NCI-H1105 (cell line): ENCODE measurements at regions not wholly inside any gene's neighbourhood (a gene's known extent, or its start where the extent isn't known, plus 50 kb on each side); places are given as distances from the start of the nearest gene placed in this dataset.
"Not testable (repeated sequence)": the region's sequence is repeated elsewhere in the genome, so short reads cannot be mapped to it uniquely, and the experiment has no call there.

Experiments used
- DNase-seq: peaks from one replicate; lab custom pipeline; 2025; lab: John Stamatoyannopoulos, UW

DNA sequence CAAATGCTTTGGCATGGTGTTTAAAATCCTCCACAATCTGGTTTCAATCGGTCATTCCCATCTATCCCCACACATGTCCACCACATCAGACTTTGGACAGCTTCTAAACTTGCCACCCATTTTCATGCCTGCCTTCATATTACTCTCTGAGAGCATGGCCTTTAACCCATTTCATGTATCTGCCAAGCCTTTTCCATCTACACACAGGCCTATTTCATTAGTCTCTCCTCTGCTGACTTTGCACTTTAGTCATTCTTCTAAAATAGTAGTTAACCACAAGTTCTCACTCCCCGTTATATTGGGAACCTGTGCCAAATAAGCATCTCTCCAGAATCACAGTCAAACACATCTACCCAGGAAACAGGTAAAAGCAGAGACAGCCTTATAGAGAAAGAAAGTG lies 142.2 kb downstream of the MZT1 start:
- no peak for DNase-seq

DNA sequence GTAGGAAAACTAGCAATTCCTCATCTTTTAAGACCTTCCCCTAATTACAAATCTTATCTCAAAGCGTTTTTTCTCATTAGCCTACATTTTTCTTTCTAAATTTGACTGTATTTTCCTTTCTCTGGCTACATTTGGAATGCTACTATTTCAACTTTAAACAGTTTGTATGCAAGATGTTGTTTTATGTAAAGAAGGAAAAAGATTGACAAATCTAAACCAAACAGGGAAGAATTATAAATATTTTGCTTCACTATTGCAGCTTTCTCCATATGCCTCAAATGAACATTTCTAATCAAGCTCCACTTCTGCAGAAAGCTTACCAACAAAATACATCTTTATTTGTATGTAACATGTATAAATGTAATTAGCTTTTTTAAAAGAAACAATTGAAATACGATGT lies 156.2 kb downstream of the MZT1 start:
- DNase-seq, result no peak

DNA sequence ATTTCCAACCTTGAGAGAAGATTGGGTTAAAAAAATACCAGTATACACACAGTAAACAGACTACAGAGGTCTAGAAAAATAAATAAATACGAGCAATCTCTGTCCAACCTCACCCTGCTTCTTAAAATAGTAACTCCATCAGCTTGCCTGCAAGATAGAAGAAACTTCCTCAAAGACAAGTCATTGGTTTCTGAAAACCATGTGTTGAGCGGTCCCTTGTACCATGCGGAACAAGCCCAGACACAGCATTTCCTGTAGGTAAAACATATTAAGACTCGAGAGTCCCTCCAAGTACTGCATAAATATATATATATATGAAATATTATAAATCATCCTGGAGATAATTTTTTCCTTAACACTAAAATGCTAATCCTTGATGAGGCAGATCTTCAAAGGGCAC lies 157.4 kb downstream of the MZT1 start:
- no peak for DNase-seq

DNA sequence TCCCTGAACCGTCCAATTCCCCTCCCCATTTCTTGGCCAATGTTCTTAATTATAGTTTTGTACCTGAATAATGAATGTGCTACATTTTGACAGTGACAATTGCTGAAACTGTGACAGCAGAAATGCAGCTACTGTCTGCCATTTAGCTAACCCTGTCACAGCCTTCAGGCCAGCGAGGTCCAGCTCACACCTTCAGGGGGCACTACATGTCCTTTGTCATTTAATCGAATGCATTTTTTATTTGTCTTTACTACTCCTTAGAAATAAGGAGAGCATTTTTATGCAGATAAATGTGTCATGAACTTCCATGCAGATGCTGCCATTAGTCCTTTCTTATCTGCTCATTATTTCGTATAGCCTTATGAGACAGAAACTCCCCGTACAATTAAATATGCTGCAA lies 159.9 kb downstream of the MZT1 start:
- DNase-seq, result no peak

DNA sequence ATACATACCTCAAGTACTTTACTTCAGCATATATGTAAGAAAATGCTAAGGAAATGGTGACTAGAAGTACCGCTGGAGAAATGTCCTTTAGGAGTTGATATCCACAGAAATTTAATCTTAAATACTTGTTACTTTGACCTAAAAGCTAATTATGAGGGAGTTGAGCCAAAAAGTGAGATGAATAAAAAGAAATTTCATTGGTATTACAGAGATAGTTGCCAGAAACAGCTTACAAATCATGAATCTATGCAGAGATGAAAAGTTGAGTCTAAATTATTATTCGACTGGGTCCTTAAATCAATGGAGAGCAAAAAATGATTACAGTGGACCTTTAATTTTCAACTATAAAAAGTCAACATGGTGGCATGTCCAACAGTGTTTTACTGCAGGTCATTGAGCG lies 160.9 kb downstream of the MZT1 start:
- no peak for DNase-seq

DNA sequence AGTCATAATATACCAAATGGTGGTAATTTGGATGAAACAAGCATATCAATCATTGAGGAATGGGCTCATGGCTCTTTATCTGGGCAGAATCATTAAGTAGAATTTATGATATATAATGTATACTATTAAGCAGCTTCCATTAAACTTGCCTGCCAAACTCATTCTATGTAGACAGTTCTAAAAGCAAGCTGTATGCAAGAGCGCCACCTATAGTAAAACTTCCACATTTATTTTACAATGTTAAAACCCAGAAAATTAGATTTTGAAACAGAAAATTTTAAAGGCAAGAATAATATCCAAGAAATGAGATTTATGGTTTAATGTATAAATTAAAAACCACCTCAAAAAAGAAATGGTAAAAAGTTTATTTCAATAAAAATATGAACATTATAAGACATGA lies 161.5 kb downstream of the MZT1 start:
- no peak for DNase-seq

DNA sequence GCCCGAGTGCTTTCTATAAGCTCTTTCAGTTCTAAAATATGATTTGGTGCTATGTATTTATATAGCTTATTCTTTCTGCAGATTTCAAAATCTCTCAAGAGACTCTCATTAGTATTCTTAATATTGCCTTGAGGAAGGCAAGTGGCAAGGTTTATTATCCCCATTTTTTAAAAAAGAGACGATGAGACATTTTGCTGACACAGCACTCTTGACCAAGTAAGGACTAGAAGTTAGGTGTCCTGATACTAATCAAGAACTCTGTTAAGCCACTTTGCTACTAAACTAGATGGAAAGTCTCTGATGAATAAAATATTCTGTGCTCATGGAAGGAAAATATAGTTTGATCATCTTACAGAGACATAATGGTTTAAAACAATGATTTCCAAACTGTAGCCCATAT lies 164.7 kb downstream of the MZT1 start:
- DNase-seq, result no peak

DNA sequence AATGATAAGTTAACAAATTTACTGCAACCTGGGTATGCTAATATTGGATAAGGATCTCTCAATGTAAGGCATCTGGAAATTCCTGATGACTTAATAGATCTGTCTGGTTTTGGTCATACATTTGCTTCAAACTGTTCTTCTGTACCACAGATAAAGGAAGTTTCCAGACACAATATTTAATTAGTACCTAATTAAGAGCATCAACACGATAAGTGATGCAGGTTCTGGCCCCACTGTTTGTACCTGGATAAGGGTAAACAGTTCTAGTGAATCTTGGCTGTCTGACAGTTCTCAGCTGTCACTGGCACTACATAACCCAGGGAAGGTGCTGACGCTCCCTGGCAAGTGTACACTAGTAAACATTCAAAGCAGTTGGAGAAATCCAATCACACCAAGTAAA lies 165.6 kb downstream of the MZT1 start:
- DNase-seq, result no peak

DNA sequence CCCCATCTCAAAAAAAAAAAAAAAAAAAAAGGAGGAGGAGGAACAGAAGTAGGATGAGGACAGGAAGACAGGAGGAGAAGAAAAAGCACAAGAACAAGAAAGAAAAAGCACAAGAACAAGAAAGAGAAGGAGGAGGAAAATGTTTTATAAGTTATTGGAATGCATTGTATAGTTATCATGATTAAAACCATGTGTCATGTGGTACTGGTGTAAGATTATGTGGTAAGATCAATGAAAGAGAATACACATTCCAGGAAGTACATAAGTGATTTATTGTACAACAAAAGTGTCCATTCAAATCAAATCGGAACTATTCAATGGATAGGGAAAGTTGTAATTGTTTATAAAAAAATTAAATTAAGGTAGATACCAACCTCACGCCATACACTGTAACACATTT lies 167.7 kb downstream of the MZT1 start:
- no peak for DNase-seq

DNA sequence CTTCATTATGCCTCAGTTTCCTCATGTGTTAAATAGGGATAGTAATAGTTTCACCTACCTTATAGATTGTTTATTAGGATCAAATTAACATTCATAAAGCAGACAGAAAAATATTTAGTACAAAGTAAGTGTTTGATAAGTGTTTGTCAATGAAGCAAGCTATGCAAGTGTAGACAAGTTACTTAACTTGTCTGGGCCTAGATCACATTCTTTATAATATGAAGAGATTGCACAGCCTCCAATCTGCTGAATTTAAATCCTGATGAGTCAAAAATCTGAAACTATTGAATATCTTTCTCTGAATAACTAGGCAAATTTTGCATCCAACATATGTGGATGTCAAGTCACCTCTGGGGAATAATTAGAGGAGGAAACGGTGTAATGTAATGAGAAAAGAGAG lies 170.5 kb downstream of the MZT1 start:
- DNase-seq, result no peak

DNA sequence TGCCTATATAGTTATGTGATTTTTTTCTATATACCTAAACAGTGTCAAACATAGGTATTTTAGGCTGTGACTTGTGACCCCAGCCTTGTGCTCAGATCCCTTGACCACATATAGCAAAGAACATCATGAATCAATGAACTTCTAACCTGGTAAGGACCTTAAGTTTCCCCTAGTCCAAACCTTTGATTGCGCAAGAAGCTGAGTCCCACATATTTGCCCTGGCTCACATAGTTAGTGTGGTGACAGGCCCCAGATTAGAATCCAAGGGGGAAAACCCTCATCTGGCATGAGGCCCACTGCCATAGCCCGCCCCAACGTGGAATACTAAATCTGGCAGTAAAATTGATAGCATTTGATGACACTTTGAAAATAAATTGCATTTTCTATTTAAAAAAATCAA lies 171.8 kb downstream of the MZT1 start:
- no peak for DNase-seq

DNA sequence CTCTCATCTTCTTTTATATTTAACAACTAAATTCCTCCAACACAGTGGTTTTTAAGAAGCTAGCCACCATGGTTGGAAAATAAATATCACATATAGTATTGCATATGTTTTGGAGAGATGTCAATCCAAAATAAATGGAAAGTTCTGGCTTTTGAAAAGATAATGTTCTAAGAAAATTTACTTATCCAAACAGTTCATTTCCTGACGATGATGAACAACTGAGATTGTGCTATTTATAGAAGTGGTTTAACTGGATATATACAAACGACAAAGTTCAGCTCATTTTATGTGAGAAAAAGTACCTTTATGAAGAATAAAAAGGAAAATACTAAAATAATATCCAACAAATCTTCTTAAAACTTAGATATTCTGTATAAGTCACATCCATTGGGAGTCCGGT lies 174.7 kb downstream of the MZT1 start:
- DNase-seq, result no peak

DNA sequence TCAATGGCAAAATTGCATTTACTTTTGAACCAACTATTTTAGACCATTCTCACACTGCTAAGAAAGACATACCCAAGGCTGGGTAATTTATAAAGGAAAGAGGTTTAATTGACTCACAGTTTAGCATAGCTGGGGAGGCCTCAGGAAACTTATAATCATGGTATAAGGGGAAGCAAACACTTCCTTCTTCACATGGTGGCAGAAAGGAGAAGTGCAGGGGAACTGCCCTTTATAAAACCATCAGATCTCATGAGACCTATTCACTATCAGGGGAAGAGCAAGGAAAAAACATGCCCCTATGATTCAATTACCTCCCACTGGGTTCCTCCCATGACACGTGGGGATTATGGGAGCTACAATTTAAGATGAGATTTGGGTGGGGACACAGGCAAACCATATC lies 181.5 kb downstream of the MZT1 start:
- not testable (repeated sequence) for DNase-seq

DNA sequence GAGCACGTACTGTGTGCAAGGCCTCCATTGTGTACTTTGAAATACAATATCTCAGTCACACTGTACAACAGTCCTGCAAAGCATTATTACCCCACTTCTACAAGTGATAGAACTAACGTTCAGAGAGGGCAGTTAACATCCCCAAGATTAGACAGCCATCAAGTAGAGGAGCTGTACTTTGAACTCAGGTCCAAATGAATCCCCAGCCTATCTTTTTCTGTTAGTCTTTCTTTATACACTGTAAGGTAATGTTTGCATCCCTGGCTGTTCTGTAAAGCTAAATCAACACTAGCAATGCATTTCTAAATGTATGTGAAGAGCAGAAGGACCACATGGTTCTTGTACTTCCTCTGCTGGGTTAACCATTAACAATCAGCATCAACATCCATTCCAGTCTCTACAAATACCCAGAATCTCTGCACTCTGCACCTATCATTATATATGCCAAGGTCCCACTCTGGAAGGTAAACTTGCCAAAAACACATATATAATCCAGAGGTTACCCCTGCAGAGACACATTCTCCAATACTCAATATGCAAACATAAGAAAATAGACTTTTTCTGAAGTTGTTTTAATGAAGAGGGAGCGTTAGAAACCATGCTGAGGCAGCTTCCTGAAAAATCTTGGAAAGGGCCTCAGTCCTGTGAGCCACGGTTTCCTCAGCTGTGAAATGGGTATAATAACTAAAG lies 182.3 kb downstream of the MZT1 start:
- no peak for DNase-seq

DNA sequence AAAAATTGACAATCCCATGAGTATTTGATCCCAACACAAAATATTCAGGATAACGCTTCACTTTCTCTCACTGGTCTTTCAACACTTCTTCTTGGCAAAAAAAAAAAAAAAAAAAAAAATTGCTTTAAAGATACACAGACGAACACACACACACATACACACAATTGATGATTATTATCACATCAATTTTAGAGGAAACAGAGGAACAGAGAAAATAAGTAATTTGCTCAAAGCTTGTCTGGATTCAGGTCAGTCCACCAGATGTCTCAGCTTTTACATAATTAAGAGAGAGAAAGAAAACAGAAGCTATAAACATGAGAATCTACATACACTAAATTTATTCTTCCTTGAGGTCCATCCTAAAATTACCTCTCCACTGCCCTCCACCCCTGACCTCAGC lies 183.4 kb downstream of the MZT1 start:
- DNase-seq, result no peak

DNA sequence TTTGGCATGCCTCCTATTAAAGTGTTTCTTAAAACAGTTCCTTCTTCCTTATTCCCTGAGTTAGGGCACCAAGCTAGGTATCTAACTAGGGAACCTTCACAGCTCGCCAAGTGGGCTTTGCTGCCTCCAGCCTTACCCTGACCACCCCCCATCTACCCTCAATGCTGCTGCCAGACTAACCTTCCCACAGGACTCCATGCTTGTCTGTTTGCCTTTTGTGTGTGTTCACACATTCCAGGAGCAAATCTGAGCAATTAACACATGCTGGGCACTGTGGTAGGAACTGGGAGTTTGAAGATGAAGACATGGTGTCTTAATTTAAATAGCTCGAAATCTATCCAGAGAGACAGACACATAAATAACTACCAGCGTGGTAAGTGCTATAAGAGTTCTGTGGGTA lies 185.2 kb downstream of the MZT1 start:
- no peak for DNase-seq

DNA sequence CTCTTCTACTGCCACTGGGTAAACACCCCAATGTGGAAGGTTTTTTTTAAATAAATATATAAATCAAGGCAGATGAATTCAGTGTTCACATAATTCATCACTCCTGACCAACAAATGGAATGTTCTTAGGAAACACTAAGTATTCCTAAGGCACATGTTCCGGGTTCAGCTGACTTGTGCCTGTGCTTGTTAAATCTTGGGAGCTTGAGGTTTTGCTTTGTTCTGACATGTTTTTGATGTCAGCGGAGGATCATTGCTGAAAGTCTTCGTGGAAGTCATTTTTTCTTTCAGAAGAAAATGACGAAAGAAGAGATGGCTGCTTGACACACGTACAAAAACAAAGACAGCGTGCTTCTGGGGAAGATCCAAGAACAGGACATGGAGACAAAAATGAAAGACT lies 185.8 kb downstream of the MZT1 start:
- no peak for DNase-seq

DNA sequence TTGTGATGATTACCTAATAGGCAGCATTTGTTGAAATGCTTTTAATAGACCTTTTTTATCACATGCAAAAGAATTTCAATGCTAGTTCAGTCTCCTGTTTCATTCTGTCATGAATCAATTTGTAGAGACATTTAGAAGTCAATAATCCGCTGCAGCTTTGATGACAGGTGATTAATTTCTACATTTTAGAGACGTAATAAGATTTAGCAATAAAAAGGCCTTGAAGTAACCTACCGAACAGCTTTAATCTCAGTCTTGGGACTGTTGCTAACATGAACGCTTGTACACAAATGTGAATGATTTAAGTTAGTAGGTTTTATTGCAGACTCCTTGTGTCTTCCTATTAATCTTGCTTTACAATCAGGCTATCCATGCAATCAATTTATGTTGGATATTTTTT lies 186.5 kb downstream of the MZT1 start:
- DNase-seq, result no peak

DNA sequence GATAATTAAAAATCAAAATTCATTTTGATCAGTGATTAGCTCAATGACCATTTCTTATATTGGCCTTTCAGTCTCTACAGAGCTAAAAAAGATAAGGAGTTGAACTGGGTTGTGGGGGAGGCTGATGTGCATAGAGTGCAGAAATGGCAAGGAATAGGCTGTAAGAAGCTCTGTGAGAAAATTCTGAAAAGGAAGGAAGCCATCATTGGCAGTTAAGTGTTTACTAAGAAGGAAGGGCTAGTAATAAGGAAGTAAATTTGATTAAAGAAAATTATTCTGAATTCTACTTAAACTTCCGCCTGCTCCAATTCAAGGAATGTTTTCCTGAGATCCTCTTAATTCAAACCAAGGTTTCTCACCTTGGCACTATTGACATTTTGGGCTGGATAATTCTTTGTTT lies 187.5 kb downstream of the MZT1 start:
- no peak for DNase-seq

DNA sequence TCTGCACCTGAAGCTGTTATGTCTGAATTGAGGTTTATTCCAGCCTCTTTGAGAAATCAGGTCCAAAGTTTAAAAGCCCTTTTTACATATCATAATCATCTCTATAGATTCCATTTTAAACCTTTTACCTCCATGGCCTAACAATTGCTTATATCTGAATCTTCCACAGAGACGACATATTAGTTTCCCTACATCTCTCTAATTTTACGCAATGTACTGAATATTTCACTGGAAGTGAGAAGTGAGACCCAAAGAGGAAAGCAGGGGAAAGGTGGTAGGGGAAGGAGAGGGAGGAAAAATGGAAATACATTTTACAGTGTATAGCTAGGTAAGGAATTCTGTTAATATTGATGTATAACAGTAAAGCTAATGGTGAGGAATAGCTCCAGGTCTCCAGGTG lies 189.6 kb downstream of the MZT1 start:
- no peak for DNase-seq

DNA sequence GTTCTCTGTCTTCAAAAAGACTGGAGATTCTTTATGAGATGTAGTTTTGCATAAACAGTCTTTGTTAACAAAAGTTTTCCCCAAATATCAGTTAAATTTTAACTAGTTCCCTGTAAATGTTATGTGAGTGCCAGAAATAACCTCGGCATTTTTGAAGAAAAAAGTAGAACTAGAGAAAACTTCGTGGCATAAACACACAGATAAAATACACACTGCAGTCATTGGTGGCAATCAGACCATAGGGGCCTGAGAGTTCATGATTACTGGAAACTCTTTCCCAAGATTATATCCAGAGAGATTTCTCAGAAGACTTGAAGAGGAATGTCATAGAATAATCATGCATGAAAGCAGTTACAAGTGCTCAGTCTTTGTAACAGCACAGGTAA lies 190.0 kb downstream of the MZT1 start:
- DNase-seq, result no peak

DNA sequence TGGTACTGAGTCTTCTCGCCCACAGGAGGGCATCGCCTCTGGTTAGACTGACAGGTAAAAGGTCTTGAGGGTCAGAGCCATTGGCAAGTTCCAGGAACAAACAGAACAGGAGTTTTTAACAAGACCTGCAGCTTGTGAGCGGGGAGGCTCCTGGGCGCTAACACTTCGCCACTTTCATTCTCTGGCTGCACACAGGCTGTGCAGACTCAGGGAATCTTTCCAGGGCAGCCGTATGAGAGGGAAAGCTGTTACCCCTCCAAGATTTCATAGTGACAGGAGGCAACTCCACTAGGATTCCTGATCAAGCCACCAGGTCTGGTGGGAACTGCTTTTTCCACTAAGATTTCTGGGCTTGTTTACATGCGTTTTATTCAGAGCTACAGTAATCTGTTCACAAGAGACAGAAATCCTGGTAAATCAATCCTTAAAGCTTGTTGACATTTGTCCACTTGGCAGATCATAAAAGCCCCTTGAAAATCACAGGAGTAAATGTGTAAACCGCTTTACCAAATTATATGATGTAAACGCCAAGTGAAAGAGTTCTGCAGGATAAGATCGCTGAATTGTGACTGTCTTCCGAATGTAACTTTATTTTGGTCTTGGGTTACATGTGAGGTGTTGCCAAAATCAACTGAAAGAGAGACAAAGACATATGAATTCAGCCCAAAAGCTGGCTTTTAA lies 190.6 kb downstream of the MZT1 start:
- DNase-seq, result no peak

DNA sequence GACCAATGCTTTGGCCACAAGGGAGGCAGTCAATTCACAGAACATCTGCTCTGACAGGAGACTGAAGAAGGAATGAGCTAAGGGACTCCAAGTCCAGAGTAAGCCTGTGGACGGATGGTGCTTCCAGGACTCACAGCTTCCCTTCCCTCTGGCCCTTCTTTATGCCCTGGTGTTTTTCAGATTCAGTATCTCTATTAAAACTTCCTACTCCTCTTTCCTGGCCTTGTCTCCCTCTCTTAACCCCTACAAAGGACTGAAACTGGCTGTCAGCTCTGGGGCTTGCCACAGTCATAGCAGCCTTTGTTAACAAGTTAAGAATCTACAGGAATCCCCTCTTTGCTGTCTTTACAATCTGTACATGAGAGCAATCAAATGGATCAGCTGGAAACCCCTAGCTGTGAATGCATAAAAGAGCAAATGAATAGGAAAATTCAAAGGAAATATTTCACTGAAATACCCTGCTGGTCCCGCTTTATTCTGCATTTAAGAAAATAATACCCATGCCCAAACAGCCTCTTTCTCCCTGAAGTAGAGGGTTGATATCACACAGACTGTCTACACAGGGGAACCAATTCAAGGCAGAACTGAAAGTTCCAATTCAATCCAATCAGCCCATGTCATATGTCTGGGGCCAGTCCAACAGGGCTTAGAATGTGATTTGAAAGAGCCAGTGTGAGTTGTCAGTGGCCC lies 192.3 kb downstream of the MZT1 start:
- DNase-seq, result no peak

DNA sequence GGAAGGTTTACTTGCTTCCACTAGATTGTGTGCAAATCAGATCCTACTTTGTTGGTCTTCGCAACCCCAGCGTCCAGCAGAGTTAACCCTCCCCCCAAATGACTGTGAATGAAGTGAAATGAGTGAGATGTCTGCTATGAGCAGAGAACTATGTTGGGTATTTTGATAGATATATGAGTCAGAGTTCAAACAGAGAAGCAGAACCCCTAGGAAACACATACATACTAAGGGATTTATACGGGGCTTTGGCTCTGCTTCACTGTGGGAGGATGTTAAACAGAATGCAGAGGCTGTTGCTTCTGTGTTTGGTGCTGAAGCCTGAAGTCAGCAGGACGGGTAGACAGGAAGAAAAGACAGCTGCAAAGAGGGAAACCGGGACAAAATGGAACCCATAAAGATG lies 197.0 kb downstream of the MZT1 start:
- DNase-seq, result no peak
